Mesenteric fat pad (tissue), 1 donor: ENCODE measurements at regions not wholly inside any gene's neighbourhood (a gene's known extent, or its start where the extent isn't known, plus 50 kb on each side); places are given as distances from the start of the nearest gene placed in this dataset.
"Not testable (repeated sequence)": the region's sequence is repeated elsewhere in the genome, so short reads cannot be mapped to it uniquely, and the experiment has no call there.

Experiments used
- DNase-seq: peaks from one replicate; pipeline ENCODE4 v3.0.0-alpha.2; 2020; ENCODE audit warnings: low spot score
- donor health status: DM: yes; HTN: yes; CAD: no.

GRCh38 chr2:142650601-142651000 is 226.9 kb upstream of the KYNU start:
- no peak for DNase-seq

- DNase-seq, result no peak
These were observed 227.9 kb upstream of the KYNU start for GRCh38 chr2:142649581-142649980.

DNA sequence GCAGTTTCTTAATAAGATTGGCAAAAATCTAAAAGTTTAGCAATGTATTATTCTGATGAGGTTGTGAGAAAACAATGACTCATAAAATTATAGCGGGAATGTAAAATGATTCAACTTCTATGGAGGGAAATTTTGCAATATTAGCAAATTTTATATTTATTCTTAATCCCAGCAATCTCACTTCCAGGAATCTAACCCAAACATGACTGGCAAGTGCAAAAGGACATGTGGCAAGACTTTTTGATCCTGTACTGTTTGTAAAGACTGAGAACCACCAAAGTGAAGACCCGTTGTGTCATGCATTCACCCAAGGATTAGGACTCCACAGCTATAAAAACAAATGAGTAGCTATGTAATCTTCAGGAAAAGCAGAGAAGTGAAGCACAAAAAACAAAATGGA is 234.8 kb upstream of the KYNU start:
- no peak for DNase-seq

DNA sequence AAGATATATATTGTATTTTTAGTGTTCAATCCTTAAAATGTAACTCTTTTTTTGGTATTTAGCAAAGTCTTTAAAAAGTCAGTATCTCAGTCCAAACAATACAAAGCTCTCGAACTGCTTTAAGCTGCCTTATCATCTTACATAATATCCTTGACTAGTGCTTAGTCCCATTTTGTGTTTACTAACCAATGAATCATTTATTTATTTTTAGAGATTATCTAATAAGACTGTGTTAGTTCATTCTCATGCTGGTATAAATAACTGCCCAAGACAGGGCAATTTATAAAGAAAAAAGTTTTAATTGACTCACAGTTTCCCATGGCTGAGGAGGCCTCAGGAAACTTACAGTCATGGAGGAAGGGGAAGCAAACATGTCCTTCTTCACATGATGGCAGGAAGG is 248.3 kb upstream of the KYNU start:
- DNase-seq, result no peak

DNA sequence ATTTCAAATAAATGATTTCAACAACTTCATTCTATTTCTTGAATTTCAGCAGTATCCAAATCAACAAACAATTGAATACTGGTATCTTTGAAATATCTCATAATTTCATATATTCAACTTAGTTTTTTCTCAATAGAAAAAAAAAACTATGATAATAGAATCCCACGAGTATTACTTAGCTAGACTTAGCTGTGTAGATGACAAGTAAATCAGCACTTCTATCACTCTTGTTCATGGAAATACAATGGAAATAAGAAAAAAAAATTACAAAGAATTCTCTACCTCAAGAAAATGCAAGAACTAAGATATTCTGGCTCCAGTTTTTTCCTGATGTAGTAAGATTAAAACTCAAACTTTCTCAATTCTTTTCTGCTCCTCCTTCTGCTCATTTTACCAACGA is 256.2 kb upstream of the KYNU start:
- DNase-seq, result no peak

DNA sequence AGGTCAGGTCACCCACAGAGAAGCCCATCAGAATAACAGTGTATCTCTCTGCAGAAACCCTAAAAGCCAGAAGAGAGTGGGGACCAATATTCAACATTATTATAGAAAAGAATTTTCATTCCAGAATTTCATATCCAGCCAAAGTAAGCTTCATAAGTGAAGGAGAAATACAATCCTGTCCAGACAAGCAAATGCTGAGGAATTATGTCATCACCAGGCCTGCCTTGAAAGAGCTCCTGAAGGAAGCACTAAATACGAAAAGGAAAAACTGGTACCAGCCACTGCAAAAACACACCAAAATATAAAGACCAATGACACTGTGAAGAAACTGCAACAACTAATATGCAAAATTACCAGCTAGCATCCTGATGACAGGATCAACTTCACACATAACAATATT is 260.0 kb upstream of the KYNU start:
- no peak for DNase-seq

DNA sequence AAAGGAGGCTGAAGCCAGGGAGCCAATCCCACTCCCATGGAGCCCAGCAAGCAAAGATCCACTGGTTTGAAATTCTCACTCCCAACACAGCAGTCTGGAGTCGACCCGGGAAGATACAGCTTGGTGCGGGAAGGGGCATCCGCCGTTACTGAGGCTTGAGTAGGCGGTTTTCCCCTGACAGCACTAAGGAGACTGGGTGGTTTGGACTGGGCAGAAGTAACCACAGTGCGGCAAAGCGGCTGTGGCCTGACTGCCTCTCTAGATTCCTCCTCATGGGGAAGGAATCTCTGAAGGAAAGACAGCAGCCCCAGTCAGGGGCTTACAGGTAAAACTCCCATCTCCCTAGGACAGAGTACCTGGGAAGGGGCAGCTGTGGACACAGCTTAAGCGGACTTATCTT is 261.6 kb upstream of the KYNU start:
- DNase-seq, result no peak

DNA sequence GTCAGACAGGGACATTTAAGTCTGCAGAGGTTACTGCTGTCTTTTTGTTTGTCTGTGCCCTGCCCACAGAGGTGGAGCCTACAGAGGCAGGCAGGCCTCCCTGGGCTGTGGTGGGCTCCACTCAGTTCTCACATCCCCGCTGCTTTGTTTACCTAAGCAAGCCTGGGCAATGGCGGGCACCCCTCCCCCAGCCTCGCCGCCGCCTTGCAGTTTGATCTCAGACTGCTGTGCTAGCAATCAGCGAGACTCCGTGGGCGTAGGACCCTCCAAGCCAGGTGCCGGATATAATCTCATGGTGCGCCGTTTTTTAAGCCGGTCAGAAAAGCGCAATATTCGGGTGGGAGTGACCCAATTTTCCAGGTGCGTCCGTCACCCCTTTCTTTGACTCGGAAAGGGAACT is 264.3 kb upstream of the KYNU start:
- DNase-seq, result not testable (repeated sequence)

DNA sequence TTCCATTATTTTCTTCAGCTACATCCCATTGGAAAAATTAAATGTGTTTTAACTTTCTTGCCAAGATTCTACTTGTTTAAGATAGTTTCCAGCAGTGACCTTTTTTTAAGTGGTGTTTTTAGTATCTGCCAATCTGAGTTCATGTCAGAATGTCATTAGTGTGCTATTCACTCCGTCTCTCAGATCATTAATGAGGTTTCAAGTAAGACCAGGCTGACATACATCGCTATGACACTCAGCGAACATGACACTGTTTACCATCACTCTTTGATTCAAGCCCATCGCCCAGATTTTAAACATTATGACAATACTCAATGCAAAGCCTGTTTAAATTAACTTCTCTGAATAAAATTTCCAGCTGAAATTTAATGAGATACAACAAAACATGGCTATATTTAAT is 272.0 kb upstream of the KYNU start:
- DNase-seq, result no peak

GRCh38 chr2:142603759-142604158 is 273.7 kb upstream of the KYNU start:
- DNase-seq, result no peak

- DNase-seq, result no peak
These were observed 275.0 kb upstream of the KYNU start for GRCh38 chr2:142602418-142602989.

- DNase-seq, result no peak
These were observed 275.7 kb upstream of the KYNU start for GRCh38 chr2:142601794-142602193.

DNA sequence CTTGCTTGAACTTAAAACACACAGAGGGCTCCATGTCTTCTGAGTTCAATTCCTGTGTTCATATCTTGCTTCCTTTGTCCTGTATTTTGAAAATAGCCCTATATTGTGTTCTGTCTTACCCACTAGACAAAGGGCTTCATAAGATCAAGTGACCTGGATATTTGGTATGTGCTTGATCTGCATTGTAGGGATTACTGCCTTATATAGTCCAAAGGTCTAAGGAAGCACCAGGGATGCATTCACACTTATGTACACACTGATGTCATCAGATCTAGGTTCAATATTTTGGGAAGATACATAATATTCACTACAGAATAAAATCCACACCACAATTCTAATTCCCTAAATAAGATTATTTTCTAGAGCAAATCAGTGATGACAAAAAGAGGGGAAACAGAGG is 278.0 kb upstream of the KYNU start:
- no peak for DNase-seq

GRCh38 chr2:142598846-142599245 is 278.6 kb upstream of the KYNU start:
- DNase-seq, result no peak

DNA sequence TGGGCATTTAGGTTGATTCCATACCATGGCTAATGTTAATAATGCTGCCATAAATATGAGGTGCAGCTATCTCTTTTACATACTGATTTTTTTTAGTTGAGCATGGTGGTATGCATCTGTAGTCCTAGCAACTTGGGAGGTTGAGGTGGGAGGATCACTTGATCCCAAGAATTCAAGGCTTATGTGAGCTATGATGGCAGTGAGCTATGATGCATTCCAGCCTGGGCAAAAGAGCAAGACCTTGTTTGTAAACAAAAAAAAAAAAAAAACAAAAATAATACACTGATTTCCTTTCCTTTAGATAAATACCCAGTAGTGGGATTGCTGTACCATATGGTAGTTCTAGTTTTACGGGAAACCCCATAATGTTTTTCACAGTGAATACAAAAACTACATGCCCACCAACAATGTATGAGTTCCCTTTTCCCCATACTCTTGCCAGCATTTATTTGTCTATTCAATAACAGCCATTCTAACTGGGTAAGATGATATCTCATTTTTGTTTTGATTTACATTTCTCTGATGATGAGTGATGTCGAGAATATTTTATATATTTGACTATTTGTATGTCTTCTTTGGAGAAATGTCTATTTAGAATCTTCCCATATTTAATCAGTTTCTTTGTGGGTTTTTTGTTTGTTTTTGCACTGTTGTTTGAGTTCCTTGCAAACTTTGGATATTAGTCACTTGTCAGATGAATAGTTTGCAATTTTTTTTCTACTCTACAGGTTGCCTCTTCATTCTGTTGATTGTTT is 281.0 kb upstream of the KYNU start:
- no peak for DNase-seq

GRCh38 chr2:142594935-142595334 is 282.5 kb upstream of the KYNU start:
- DNase-seq, result no peak

DNA sequence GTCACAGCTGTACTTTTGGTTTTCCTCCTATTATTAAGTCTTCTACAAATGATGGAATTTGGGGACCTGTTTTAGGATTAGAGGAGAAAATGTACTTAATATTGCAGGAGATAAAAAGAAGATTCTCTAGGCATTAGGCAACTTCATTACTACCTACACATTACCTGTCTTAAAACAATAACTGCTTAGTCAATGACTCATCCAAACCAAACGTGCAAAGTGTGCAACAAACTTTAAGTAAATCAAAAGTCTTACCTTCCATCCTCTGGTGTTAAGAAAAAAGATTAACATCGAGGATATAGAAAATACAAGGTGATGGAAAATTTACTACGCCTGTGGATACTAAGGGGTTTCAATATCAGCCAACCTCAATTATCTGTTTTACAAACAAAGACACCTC is 285.3 kb upstream of the KYNU start:
- no peak for DNase-seq

DNA sequence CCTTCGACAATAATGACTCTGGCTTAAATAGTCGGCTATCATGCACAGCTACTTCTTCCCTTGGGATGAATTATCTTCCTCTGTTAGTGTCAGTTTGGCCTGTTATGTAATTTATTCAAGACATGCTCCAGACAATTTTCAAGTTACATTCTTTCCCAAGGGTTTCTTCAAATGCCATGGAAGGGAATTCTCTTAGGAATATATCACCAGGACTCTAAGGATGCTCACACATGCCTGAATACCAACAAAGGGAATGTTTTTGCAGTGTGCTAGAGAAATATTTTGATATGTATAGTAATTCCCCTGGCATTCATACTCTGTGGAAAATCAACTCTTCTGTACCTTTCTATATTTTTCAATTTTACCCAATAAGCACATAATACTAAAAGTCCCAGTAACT is 286.0 kb upstream of the KYNU start:
- DNase-seq, result no peak

DNA sequence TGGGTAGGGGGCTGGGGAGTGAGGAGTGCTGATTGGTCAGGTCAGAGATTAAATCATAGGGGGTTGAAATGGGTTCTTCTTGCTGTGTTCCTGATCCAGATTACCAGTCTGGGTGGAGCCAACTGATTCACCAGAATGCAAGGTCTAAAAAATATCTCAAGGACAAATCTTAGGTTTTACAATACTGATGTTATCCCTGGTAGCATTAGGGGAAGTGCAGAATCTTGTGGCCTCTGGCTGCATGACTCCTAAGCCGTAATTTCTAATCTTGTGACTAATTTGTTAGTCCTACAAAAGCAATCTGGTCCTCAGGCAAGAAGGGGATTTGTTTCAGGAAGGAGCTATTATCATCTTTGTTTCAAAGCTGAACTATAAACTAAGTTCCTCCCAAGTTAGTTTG is 289.2 kb upstream of the KYNU start:
- no peak for DNase-seq

- no peak for DNase-seq
These were observed 290.5 kb upstream of the KYNU start for GRCh38 chr2:142586693-142587580.

DNA sequence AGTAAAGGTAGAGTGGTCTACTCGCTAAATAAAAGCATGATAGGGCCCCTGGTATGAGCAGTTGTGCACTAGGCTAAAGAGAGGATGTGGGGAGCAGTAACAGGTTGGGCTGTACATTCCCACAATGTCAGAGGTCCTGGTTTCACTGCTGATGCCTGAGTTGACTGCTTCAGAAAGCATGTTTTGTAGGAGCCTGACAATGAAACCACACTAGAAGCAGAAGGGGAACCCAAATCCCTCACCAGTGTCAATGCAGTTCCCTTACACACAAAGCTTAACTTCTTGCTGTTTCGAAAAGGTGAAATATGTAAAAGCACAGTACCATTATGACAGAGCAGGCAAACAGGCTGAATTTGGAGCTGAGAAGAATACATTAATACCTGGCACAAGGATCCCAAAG is 291.7 kb upstream of the KYNU start:
- no peak for DNase-seq

DNA sequence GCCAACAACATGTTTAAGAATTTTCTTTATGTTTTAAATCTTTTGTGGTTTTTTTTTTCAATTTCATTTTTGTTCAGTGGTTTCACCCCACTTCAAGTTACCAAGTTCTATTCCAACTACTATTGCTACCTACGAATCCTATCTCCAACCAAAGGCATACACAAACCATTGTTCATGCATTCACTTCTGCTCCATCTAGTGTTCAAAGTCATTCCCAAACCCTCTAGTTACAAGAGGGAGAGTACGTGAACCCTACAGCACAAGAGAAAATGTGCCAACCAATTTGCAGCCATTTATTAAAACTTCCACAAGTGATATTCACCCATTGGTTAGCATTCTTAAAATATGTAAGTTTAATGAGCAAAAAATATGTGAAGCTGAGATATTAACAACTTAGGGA is 295.1 kb upstream of the KYNU start:
- DNase-seq, result no peak
